ENCODE measurements at regions not wholly inside any gene's neighbourhood (a gene's known extent, or its start where the extent isn't known, plus 50 kb on each side); places are given as distances from the start of the nearest gene placed in this dataset.

DNA sequence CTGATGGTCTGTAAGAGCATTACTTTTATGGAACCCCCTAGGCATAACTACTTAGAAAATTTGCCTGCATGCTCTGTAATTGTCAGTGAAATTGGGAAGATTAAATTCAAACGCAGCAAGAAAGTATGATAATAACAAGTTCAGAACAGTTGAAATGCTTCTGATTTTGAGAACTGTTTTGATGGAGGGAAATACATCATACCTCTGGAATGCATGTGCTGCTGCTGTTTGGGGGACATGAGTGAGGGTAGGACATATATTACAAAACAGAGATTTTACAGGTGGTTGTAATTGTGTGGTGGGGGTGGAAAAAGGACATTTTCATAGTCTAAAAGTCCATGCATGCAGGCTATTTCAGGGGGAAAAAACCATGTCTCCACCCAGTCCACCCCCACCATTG, 135.0 kb upstream of the DPH6 start:
- TF ChIP-seq MAFK (IDR thresholded peaks at IDR 0.05; ENCODE audit: low read length) (no peak), BMI1 (IDR thresholded peaks at IDR 0.05; ENCODE audit: low read length) (no peak), MAFF (IDR thresholded peaks at IDR 0.05; ENCODE audit: low read length) (no peak), KLF1 (tag; IDR thresholded peaks at IDR 0.05) (no peak), CBX8 (IDR thresholded peaks at IDR 0.05; ENCODE audit: borderline replicate concordance, extremely low read depth, low read depth, low read length, poor library complexity, severe bottlenecking) (no peak)
- TF ChIP-seq, protein P1, sequence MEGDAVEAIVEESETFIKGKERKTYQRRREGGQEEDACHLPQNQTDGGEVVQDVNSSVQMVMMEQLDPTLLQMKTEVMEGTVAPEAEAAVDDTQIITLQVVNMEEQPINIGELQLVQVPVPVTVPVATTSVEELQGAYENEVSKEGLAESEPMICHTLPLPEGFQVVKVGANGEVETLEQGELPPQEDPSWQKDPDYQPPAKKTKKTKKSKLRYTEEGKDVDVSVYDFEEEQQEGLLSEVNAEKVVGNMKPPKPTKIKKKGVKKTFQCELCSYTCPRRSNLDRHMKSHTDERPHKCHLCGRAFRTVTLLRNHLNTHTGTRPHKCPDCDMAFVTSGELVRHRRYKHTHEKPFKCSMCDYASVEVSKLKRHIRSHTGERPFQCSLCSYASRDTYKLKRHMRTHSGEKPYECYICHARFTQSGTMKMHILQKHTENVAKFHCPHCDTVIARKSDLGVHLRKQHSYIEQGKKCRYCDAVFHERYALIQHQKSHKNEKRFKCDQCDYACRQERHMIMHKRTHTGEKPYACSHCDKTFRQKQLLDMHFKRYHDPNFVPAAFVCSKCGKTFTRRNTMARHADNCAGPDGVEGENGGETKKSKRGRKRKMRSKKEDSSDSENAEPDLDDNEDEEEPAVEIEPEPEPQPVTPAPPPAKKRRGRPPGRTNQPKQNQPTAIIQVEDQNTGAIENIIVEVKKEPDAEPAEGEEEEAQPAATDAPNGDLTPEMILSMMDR (IDR thresholded peaks at IDR 0.05 in 2 of 3, conservative IDR thresholded peaks at IDR 0.05 in 1 of 3; ENCODE audit: insufficient read depth in 2 of 3, low read depth in 1 of 3, low read length in 3 of 3), result no peak
